ENCODE measurements at regions not wholly inside any gene's neighbourhood (a gene's known extent, or its start where the extent isn't known, plus 50 kb on each side); places are given as distances from the start of the nearest gene placed in this dataset.

DNA sequence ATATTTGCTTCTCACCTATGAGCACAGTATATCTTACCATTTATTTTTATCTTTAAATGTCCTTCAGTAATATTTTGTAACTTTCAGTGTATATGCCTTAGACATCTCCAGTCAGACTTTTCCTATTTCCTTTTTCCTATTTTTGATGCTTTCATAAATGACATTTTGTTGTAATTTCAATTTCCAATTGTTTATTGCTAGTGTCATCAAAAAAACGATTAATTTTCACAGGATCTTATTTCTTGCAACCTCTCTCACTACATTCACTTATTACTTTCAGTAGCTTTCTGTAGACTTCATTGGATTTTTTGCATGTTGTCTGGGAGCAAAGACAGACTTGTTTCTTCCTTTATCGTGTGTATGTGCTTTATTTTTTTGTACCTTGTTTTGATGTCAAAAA lies 602.4 kb downstream of the AJAP1 start:
- H3K36me3 ChIP-seq: no peaks in the 10 kb centered on the region
- no peaks in the 10 kb centered on the region for H3K4me1 ChIP-seq
- DNase-seq: no peak
- H3K27me3 ChIP-seq: no peaks in the 10 kb centered on the region
- no peak overlapping the region for H3K4me3 ChIP-seq
- peaks cover 0 to 7% (median 3%) of the 10 kb centered on the region in 4 donors for H3K9me3 ChIP-seq
- no peak overlapping the region for H3K27ac ChIP-seq
- WGBS, 2 donors: 64 to 76% methylated on average over 2 of the region's 2 CpGs
- intact Hi-C loops (cut with DNase I): no loop called here
- TF ChIP-seq POLR2A (IDR thresholded peaks at IDR 0.05) (no peak), EP300 (IDR thresholded peaks at IDR 0.05) (no peak), POLR2AphosphoS5 (IDR thresholded peaks at IDR 0.05) (no peak)
- TF ChIP-seq, protein P1, sequence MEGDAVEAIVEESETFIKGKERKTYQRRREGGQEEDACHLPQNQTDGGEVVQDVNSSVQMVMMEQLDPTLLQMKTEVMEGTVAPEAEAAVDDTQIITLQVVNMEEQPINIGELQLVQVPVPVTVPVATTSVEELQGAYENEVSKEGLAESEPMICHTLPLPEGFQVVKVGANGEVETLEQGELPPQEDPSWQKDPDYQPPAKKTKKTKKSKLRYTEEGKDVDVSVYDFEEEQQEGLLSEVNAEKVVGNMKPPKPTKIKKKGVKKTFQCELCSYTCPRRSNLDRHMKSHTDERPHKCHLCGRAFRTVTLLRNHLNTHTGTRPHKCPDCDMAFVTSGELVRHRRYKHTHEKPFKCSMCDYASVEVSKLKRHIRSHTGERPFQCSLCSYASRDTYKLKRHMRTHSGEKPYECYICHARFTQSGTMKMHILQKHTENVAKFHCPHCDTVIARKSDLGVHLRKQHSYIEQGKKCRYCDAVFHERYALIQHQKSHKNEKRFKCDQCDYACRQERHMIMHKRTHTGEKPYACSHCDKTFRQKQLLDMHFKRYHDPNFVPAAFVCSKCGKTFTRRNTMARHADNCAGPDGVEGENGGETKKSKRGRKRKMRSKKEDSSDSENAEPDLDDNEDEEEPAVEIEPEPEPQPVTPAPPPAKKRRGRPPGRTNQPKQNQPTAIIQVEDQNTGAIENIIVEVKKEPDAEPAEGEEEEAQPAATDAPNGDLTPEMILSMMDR (IDR thresholded peaks at IDR 0.05): no peak

DNA sequence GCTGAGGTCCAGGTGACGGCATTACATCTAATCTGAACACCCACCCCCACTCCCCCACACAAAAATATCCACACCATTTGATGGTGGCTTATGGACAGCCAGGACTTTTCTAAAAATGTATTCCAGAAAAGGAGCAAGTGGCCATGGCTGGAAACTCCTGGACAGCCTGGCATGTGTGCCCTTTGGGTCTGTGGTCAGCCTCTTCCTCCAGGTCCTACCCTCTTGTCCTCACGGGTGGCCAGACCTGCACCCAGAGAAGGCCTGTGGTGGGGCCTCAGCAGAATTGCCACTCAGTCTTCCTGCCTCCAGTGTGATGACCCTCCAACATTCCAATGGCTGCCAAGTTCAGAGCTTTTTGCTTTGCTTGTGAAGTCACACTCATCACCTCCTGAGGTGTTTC lies 600.6 kb downstream of the AJAP1 start:
- intact Hi-C loops (cut with DNase I): no loop called here

DNA sequence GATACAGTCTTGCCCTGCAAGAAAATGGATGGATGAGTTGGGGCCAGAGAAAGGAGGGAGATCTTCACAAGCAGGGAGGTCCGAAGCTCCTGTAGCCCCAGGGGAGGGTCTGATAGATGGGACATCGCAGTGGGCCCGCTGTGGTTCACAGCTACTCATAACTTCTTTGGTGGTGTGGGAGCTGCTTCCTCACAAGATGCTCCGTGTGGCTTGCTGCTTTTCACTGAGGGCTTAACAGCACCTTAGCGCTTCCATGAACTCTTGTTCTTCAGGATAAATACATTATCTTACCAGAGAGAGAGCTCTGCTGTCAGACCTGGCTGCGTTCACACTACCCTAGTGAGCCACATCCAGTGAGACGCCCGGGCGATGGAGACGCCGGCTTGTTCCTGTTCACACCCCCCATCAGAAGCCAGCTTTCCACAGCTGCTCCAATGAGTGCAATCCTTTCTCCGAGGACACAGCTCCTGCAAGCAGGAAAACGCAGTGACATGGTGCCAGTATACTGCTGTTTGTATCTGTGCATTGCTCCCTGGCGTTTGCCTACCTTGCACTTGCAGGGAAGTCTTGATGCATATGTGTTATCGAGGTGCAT lies 599.8 kb downstream of the AJAP1 start:
- no peak overlapping the region for H3K27ac ChIP-seq
- H3K4me3 ChIP-seq: no peak overlapping the region
- no peaks in the 10 kb centered on the region for H3K4me1 ChIP-seq
- intact Hi-C loops (cut with DNase I): no loop called here
- 82 to 86% methylated on average over 15 of the region's 15 CpGs for WGBS, 2 donors
- TF ChIP-seq, protein P1 (IDR thresholded peaks at IDR 0.05): no peak
- no peak for TF ChIP-seq POLR2A (IDR thresholded peaks at IDR 0.05)
- no peak for TF ChIP-seq POLR2AphosphoS5 (IDR thresholded peaks at IDR 0.05)
- no peak for TF ChIP-seq EP300 (IDR thresholded peaks at IDR 0.05)
- no peak for DNase-seq
- H3K9me3 ChIP-seq: peaks cover 0 to 5% (median 3%) of the 10 kb centered on the region in 4 donors
- H3K27me3 ChIP-seq: no peaks in the 10 kb centered on the region
- H3K36me3 ChIP-seq: no peaks in the 10 kb centered on the region

More for the DNA sequence above, 600.6 kb downstream of the AJAP1 start:
- no peak for DNase-seq
- no peaks in the 10 kb centered on the region for H3K36me3 ChIP-seq
- 88% methylated on average over 2 of the region's 2 CpGs for WGBS, 2 donors
- peaks cover 0 to 7% (median 2%) of the 10 kb centered on the region in 4 donors for H3K9me3 ChIP-seq
- H3K4me3 ChIP-seq: no peak overlapping the region
- no peaks in the 10 kb centered on the region for H3K27me3 ChIP-seq
- TF ChIP-seq, protein P1 (IDR thresholded peaks at IDR 0.05): no peak
- TF ChIP-seq EP300 (IDR thresholded peaks at IDR 0.05): no peak
- no peak for TF ChIP-seq POLR2A (IDR thresholded peaks at IDR 0.05)
- no peak for TF ChIP-seq POLR2AphosphoS5 (IDR thresholded peaks at IDR 0.05)
- H3K27ac ChIP-seq: no peak overlapping the region
- H3K4me1 ChIP-seq: no peaks in the 10 kb centered on the region

DNA sequence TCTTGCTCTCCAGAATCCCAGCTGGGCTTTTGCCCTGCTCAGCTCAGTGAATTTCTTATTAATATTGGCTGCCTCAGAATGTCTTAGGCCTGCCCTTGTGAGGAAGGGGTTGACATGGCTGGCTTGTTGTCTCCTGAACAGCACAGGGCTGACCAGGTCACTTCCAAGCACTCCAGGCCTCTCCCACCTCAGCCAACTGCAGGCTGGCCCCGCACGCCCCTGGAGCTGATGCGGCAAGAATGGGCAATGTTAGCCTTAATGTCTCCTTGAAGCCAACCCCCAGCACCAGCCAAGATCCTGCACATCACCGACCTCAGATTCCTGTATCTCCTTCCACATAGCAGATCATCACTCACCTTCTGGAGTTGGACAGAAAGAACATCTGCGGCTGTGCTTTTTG lies 598.6 kb downstream of the AJAP1 start:
- TF ChIP-seq POLR2AphosphoS5 (IDR thresholded peaks at IDR 0.05) (no peak), EP300 (IDR thresholded peaks at IDR 0.05) (no peak), POLR2A (IDR thresholded peaks at IDR 0.05) (no peak)
- TF ChIP-seq, protein P1 (IDR thresholded peaks at IDR 0.05): no peak
- Histone ChIP-seq H3K36me3 (no peaks in the 10 kb centered on the region), H3K27ac (no peak overlapping the region), H3K9me3 (peaks cover 0 to 5% (median 0%) of the 10 kb centered on the region in 4 donors), H3K4me3 (no peak overlapping the region), H3K4me1 (no peaks in the 10 kb centered on the region), H3K27me3 (no peaks in the 10 kb centered on the region)
- intact Hi-C loops (cut with DNase I): no loop called here
- no peak for DNase-seq
- WGBS, 2 donors: 83 to 94% methylated on average over 5 of the region's 5 CpGs

DNA sequence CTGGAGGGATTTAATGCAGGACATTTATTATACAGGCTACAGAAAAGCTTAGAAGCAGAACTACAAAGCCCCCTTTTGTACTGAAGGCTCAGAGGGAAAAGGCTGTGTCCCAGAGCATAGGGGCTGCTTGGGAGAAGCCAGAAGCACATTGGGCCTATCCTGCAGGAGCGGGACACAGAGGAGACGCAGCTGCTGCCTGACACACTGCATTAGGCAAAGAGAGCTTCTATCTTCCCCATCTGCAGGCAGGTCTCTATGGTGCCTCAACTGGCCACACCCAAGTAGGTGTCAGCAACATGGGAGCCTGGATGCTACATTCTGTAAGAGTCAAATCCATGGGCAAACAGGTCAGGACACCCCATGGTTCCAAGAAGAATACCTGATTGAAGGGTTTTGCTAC lies 595.9 kb downstream of the AJAP1 start:
- Histone ChIP-seq H3K36me3 (no peaks in the 10 kb centered on the region), H3K4me1 (no peaks in the 10 kb centered on the region), H3K4me3 (no peak overlapping the region), H3K27ac (no peak overlapping the region), H3K27me3 (no peaks in the 10 kb centered on the region), H3K9me3 (peaks cover 0 to 5% (median 0%) of the 10 kb centered on the region in 4 donors)
- TF ChIP-seq POLR2A (IDR thresholded peaks at IDR 0.05) (no peak), EP300 (IDR thresholded peaks at IDR 0.05) (no peak), POLR2AphosphoS5 (IDR thresholded peaks at IDR 0.05) (no peak)
- TF ChIP-seq, protein P1 (IDR thresholded peaks at IDR 0.05): no peak
- 40 to 85% methylated on average over 2 of the region's 2 CpGs for WGBS, 2 donors
- DNase-seq: no peak
- intact Hi-C loops (cut with DNase I): no loop called here
